ENCODE measurements at regions not wholly inside any gene's neighbourhood (a gene's known extent, or its start where the extent isn't known, plus 50 kb on each side); places are given as distances from the start of the nearest gene placed in this dataset.

DNA sequence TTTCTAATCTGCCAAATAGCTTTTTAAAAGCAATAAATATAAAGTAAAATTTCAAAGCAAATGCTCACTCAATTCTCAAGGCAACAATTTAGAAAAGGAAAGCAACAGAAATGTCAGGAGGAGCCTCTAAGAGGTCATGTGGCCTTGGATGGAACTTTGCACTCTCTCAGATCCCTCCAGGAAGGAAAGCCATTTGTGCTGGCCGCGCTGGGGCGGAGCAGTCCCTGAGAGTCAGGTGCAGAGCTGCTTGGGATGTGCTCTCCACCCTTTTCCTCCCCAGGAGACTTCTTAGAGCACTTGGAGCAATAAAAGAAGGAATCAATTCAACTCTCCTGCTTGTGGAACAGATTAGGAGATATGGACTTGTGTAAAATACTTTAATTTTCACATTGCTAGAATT lies 379.8 kb upstream of the LINC00305 start:
- no peaks in the 10 kb centered on the region for H3K36me3 ChIP-seq (ENCODE audit: low read depth)
- intact Hi-C loops (cut with DNase I, micrococcal nuclease), result no loop called here
- DNase-seq, result no peak
- H3K4me3 ChIP-seq, result no peak overlapping the region
- TF ChIP-seq, protein P1, sequence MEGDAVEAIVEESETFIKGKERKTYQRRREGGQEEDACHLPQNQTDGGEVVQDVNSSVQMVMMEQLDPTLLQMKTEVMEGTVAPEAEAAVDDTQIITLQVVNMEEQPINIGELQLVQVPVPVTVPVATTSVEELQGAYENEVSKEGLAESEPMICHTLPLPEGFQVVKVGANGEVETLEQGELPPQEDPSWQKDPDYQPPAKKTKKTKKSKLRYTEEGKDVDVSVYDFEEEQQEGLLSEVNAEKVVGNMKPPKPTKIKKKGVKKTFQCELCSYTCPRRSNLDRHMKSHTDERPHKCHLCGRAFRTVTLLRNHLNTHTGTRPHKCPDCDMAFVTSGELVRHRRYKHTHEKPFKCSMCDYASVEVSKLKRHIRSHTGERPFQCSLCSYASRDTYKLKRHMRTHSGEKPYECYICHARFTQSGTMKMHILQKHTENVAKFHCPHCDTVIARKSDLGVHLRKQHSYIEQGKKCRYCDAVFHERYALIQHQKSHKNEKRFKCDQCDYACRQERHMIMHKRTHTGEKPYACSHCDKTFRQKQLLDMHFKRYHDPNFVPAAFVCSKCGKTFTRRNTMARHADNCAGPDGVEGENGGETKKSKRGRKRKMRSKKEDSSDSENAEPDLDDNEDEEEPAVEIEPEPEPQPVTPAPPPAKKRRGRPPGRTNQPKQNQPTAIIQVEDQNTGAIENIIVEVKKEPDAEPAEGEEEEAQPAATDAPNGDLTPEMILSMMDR (IDR thresholded peaks at IDR 0.05), result no peak
- no peak for ATAC-seq
- H3K4me1 ChIP-seq (ENCODE audit: low read depth), result no peaks in the 10 kb centered on the region
- H3K9me3 ChIP-seq, result no peaks in the 10 kb centered on the region

DNA sequence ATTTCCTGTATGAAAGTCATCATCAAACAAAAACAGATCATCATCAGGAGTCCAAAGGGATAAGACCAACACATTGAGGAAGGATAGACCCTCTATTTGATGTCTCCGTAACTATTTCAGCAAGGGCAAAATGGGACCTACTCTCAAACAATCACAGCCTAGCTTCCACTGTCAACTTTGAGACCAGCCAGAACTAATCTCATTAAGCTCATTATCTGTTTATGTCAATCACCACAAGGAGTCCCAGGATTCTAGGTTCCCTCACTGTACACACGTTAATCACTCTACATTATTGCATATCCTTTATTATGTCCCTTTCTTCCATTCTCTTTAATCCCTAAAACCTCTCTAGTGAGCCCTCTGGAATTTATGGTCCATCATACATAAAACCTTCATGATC lies 370.3 kb upstream of the LINC00305 start:
- ATAC-seq, result no peak
- no peaks in the 10 kb centered on the region for H3K36me3 ChIP-seq (ENCODE audit: low read depth)
- no peaks in the 10 kb centered on the region for H3K9me3 ChIP-seq
- no peak for DNase-seq
- no peak overlapping the region for H3K4me3 ChIP-seq
- no peaks in the 10 kb centered on the region for H3K4me1 ChIP-seq (ENCODE audit: low read depth)
- TF ChIP-seq, protein P1 (IDR thresholded peaks at IDR 0.05), result no peak
- intact Hi-C loops (cut with DNase I, micrococcal nuclease), result no loop called here

DNA sequence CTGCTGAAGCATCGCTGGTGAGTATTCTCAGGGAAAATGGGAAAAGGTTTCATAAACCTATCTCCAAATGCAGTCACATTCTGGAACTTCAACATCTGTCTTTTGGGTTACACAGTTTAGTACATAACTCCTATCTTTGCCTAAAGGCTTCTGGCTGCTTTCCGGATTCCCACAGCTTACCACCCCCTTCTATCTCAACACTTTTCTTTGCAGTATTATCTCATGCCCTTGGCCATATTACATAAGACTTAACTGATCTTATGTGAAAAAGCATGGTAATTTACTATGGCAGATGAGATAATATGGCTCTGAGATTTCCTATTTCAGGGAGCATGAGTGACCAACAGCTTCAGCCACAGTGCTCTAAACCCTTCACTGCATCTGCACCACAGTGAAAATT lies 369.3 kb upstream of the LINC00305 start:
- intact Hi-C loops (cut with DNase I, micrococcal nuclease), result no loop called here
- TF ChIP-seq, protein P1 (IDR thresholded peaks at IDR 0.05), result no peak
- H3K4me3 ChIP-seq, result no peak overlapping the region

DNA sequence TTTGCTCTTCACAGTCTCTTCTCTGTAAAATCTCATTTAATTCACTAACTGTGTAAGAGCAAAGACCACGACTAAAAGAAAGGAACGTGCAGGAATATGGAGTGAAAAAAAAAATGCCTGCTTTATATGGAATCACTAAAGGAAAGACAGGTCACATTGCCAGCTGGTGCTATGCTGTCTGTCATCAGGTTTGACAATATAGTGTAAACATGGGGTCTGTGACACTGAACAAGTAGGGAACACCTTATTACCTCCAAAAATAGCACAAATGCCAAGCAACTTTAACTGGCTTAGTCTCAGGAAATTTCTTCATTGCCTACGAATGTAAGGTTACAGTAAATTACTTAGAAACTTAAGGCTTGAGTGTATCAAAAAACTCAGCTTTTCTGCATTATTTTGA lies 364.5 kb upstream of the LINC00305 start:
- H3K4me3 ChIP-seq, result no peak overlapping the region
- ATAC-seq (no peak), DNase-seq (no peak)
- TF ChIP-seq, protein P1 (IDR thresholded peaks at IDR 0.05), result no peak
- H3K4me1 ChIP-seq (ENCODE audit: low read depth), result no peaks in the 10 kb centered on the region
- no peaks in the 10 kb centered on the region for H3K9me3 ChIP-seq
- H3K36me3 ChIP-seq (ENCODE audit: low read depth), result no peaks in the 10 kb centered on the region
- intact Hi-C loops (cut with DNase I, micrococcal nuclease), result no loop called here

More for the DNA sequence above, 369.3 kb upstream of the LINC00305 start:
- Histone ChIP-seq H3K36me3 (ENCODE audit: low read depth) (no peaks in the 10 kb centered on the region), H3K9me3 (no peaks in the 10 kb centered on the region), H3K4me1 (ENCODE audit: low read depth) (no peaks in the 10 kb centered on the region)
- ATAC-seq, result no peak
- DNase-seq, result no peak

DNA sequence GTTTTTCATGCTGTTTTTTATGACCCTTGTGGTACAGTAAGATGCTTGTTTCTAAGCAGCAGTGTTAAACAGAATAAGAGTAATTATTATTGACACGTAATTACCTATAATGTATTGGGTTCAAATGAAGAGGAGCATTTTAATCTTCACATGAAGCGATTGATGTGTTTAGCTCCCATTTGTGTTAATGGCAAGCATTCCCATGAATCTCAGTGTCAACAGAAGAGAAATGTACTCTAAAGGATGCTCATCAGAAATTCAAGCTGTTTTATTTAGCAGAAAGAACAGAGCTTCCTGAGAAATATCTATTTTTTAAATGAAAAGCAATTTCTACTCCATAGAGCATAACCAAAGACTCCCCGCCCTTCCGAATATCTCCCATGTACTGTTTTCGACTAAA lies 341.3 kb upstream of the LINC00305 start:
- TF ChIP-seq, protein P1 (IDR thresholded peaks at IDR 0.05), result no peak
- intact Hi-C loops (cut with DNase I, micrococcal nuclease), result no loop called here
- H3K4me1 ChIP-seq (ENCODE audit: low read depth), result no peaks in the 10 kb centered on the region
- DNase-seq (no peak), ATAC-seq (no peak)
- no peak overlapping the region for H3K4me3 ChIP-seq
- H3K36me3 ChIP-seq (ENCODE audit: low read depth), result no peaks in the 10 kb centered on the region
- no peaks in the 10 kb centered on the region for H3K9me3 ChIP-seq

DNA sequence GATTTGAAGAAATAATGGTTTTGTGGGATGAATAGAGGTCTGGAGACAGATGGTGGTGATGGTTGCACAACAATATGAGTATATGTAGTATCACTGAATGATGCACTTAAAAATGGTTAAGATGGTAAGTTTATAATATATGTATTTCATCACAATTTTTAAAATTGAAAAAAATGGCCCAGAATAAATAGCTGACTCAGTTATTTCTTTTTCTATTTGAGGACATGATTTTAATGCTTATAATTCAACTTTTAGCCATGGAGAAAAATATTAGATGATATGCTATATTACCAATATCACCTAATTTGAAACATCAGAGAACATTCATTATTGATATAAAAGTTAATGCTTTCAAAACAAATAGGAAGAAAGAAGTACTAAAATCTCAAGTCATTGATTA lies 339.8 kb upstream of the LINC00305 start:
- H3K36me3 ChIP-seq (ENCODE audit: low read depth), result no peaks in the 10 kb centered on the region
- no peak for ATAC-seq
- DNase-seq, result no peak
- no peaks in the 10 kb centered on the region for H3K9me3 ChIP-seq
- no peaks in the 10 kb centered on the region for H3K4me1 ChIP-seq (ENCODE audit: low read depth)
- no peak overlapping the region for H3K4me3 ChIP-seq
- TF ChIP-seq, protein P1 (IDR thresholded peaks at IDR 0.05), result no peak
- intact Hi-C loops (cut with DNase I, micrococcal nuclease), result no loop called here

All from mucosa of descending colon (tissue), 3 donors.